EH (cell line): ENCODE measurements at regions not wholly inside any gene's neighbourhood (a gene's known extent, or its start where the extent isn't known, plus 50 kb on each side); places are given as distances from the start of the nearest gene placed in this dataset.

Source experiments
- DNase-seq: peaks from one replicate; pipeline ENCODE4 v3.0.0-alpha.2; 2015; ENCODE audit warnings: low read depth

- DNase-seq = peak; percentile 71
Measured at GRCh38 chr2:238723740-238724320, 124.1 kb upstream of the TWIST2 start.

DNA sequence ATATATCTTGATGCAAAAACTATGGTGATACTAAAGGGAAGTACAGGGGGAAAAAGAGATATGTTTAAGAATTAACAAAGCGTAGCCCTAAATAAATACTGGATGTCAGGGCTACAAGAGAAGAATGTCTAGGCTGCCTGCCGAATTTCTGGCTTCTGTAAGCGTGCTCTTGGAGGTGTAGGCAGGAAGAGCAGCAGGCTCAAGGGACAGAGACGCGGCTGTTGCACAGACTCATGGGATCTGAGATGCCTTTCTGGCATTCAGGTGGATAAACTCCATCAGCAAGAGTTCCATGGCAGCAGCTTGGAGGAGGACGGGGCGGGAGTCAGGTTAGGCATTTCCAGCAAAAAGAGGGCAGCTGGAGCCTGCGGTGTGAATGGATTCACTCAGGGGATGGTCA, 123.2 kb upstream of the TWIST2 start:
- DNase-seq = no peak

DNA sequence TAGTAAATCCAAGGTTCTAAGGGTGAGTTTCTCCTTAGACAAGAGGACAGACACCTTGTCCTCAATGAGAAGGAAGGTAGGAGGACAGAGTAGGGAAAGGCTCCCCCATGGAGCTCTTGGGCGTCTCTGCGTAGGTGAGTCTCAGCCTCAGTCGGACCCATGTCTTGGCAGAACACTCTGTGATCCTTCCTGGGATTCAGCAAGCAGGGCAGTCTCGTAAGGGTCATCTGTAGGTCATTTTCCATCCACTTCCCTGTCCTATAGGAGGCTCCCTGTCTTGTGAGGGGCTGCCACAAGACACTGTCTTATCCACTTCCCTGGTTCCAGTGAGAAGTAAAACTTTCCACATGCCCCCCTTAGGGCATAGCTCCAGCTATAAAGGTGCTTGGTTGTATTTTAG, 122.6 kb upstream of the TWIST2 start:
- DNase-seq = no peak

DNA sequence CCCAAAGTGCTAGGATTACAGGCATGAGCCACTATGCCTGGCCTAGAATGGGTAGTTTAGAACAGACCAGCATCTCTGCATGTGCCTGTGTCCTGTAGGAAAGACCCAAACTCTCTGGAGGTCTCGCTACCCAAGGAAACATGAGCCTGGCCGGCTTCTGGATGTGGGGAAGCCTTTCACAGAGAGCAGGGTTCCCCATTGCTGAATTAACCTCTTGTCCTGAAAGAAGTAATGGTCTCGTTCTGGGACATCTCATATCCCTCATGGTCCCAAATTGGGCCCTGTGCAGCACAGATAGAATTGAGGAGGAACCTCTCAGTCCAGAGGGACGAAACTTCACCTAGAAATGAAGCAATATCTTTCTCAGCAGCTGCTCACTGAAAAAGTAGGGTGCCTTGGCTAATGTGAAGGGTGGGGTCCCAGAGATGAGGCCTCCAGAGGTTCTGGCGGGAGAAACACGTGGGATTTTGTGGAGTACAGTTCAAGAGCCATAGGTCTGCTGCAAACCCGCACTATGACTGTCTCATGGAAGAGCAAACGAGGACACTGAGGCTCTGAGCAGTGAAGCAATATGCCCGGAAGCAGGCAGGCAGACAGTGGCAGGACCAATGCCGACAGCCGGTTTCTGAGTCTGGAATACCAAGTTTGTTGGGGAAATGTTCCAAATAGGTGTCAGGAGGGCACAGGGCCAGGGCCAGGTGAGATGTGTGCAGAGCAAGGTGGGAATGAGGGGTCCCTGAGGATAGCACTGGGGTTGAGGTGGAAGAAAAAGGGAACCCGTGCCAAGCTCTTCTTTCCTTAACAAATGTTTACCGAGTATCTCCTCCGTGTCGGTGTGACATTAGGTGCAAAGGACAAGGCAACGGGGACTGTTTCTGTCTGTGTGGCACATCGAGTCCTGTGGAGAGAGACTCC, 121.0 kb upstream of the TWIST2 start:
- peak; percentile 22 for DNase-seq

DNA sequence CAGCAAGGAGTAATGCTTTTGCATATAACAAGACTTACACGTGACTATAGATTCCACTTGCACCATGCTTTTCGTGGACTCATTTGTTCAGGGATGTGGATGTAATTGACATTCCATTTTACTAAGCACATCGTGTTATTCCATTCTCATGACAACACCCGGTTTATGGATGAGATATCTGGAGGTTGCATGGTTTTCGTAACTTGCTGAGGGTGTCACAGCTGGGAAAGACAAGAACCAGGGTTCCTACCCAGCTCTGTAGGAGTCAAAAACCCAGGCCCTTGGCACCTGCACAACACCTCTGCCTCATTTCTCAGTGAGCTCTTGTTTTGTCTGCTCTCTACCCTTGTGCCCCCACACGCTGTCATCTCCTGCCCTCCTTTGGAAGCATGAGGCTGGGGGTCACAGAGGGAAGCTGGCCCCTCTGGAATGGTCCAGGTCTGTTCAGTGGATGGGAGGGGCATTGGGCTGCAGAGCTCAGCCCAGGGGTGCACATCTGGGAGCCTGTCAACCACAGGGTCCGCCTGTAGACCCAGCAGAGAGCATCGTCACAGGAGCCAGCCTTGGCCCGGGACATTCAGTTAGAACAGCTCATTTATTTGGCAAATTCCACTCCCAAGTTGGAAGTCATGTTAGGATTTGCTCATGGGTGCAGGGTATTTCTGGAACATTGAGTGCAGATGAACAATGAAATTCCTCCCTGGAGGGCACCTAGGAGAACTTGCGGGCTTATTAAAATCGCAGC, 120.1 kb upstream of the TWIST2 start:
- peak; percentile 98 for DNase-seq

DNA sequence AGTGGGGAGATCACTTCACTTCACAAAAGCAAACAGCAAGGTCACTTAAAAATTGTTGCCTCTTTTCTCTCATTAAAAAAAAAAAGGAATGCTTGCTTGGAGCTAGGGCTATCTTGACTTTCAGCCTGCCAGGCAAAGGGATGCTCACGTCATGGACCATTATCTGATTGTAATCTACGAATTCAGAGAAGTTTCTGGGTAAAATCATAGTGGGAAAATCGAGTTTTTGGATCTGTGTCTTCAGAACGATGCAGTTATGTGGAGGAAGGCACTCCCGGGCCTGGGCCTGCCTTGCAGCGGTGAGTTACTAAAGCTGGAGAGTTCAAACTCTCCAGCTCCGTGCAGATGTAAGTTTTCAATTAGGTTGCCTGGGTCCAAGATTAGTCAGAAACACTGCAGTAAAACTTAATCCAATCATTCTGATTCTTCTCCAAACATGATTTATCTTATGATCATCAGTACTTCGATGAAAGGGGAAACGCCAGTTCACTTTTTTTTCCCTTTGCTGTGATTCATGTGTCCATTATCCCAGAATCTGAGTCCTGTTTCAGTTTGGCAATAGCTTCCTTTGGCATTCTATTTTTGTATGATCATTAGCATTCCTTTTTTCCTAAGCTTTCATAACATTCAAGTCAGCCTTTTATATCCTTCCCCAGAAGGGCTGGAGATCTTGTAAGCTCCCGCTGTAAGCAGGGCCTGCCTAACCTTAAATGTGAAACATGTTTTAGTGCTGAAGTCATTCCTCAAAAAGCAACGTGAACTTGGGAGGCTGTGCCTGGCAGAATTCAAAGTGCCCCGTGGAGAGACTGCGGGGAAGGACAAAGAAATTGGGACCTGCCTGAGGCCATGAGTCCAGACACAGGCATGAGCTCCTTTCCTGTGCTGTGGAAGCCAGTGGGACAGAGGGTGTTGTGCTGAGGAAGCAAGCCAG, 119.3 kb upstream of the TWIST2 start:
- peak; percentile 99 for DNase-seq

DNA sequence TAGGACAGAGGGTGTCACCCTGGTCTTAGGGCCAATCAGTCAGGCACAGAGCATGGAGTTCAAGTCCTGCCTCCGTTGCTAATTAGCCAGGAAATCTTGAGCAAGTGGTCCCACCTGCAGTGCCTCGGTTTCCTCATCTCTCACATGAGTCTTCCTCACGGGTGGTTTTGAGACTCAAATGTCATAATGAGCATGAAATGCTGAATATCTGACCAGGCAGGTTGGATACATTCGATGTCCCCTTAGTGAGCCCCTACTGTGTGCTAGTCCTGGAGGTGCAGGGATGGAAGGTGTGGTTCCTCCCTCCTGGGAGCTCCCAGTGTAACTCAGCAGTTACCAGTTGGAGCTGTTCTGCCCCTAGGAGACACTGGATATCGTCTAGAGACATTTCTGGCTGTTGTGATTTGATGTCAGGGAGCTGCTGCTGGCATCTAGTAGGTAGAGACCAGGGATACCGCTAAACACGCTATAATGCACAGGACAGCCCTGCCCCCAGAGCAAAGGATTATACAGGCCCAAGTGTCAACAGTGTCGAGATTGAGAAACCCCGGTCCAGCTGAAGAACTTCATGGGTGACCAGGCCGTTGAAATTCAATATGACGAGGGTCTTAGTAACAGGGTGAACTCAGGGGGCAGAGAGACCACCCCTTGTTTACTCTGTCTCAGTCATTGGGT, 118.5 kb upstream of the TWIST2 start:
- DNase-seq = no peak

- no peak for DNase-seq
Measured at GRCh38 chr2:238730001-238730669, 117.8 kb upstream of the TWIST2 start.

GRCh38 chr2:238730881-238731280, 117.0 kb upstream of the TWIST2 start:
- DNase-seq = no peak

DNA sequence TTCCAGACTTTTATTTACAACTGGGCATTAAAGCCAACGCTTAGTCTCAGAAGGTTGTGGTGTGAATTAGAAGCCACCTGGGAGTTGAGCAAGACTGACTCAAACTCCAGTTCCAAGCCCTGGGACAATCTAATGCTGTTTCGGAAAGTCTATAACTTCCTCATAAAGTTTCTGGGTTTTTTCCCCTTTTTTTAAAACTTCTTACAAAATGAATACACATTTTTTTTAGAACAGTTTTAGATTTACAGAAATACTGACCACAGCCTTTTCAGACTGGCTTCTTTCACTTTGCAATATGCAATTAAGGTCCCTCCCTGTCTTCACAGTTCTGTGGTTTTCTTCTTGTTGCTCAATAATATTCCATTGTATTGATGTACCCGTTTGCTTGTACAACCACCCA, 115.9 kb upstream of the TWIST2 start:
- peak; percentile 59 for DNase-seq

- DNase-seq = no peak
Measured at GRCh38 chr2:238738917-238739316, 109.0 kb upstream of the TWIST2 start.

DNA sequence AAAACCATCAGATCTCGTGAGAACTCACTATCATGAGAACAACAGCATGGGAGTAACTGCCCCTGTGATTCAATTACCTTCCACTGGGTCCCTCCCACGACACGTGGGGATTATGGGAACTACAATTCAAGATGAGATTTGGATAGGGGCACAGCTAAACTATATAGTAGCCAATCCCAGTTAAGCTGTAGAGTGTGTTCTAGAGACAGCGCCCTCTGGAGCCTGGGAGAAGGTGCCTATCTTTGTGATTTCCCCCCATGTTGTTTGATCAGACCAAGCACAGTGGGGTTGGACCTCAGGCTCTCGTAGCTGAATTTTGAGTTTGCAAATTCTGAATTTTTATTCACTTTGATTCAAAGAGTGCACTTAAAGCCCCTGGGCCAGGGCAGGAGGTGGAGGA, 108.2 kb upstream of the TWIST2 start:
- DNase-seq = no peak

DNA sequence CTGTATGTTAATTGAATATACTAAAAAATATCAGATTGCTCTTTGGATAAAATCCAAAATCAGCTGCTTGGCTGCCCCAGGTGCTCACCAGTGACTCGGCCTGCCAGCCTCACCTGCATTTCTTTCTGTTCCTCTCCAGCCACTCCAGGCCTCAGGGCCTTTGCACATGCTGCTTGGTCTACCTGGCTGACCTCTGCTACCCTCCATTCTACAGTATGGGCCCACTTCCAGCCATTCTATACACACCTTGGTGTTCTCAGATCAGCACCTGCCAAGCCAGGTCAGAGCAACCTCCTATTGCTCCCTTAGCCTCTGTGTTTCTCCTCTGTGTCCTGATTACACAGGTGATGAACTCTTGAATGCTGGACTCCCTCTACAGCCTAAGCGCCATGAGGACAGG, 106.6 kb upstream of the TWIST2 start:
- no peak for DNase-seq

GRCh38 chr2:238742066-238742465, 105.8 kb upstream of the TWIST2 start:
- peak; percentile 4 for DNase-seq

- DNase-seq = no peak
Measured at GRCh38 chr2:238742664-238743063, 105.2 kb upstream of the TWIST2 start.

GRCh38 chr2:238743243-238744065, 104.4 kb upstream of the TWIST2 start:
- no peak for DNase-seq

DNA sequence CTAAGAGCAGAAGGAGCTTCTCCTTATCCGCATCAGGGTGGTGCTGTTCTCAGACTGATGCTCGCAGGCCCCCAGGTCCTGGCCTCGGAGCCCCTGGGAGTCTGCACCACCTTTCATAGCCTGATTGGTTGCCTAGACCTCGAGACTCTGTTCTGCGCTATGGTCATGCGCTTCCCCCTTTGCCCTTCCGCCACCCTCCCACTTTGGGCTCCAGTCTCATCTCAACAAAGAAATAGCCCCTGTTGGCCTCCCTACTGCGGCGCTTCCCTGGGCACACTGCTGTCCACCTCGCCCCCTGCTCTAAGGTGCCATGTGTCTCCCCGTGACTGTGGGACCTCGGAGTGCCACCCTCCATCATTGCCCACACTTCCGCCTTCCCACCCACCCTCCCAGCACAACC, 102.9 kb upstream of the TWIST2 start:
- DNase-seq = no peak

GRCh38 chr2:238745997-238746396, 101.9 kb upstream of the TWIST2 start:
- DNase-seq = no peak

- no peak for DNase-seq
Measured at GRCh38 chr2:238747114-238747513, 100.8 kb upstream of the TWIST2 start.

DNA sequence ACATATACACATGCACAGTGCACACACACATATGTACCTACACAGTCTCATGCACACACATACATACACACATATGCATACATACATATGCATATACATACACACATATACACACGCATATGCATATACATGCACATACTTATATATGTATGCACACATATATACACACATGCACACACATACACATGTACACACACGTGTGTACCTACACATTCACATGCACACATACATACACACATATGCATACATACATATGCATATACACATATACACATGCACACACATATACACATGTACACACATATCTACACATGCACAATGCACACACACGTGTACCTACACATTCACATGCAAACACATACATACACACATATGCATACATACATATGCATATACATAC, 100.3 kb upstream of the TWIST2 start:
- no peak for DNase-seq
